ENCODE measurements at regions not wholly inside any gene's neighbourhood (a gene's known extent, or its start where the extent isn't known, plus 50 kb on each side); places are given as distances from the start of the nearest gene placed in this dataset.

DNA sequence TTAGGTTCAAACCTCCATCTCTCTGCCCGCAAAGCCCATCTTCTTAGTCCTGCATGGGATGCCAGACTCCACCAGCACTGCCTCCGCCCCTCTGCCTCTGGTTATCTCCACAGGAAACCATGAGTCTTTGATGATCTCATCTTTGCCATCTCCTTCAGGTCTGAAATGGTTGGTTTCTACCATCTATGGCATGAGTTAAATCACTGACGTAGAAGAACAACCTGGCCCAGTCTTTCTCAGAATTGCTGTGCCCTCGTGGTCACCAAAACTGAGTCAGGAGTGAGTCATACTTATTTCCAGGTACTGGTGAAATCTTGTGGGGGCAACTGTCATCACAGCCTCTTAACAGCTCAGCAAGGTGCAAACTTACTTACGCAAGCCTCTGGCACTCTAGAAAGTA lies 468.7 kb upstream of the C16orf82 start:
- H3K4me3 Mint-ChIP-seq, result peak overlapping the region; percentile 7 to 80 (median 54)
- no peaks in the 10 kb centered on the region for H3K27me3 ChIP-seq (ENCODE audit: control insufficient read depth, insufficient read depth, low read length)
- H3K27ac ChIP-seq (ENCODE audit: insufficient read depth, low read length, poor library complexity, severe bottlenecking), result peak overlapping the region; percentile 75
- H3K9me3 ChIP-seq (ENCODE audit: control insufficient read depth in 2 of 2, low read length in 2 of 2), result no peaks in the 10 kb centered on the region
- peak; percentile 62 to 97 (median 76) for DNase-seq
- peaks cover 30% of the 10 kb centered on the region for H3K4me1 ChIP-seq (ENCODE audit: control insufficient read depth, insufficient read depth, low read length, poor library complexity, severe bottlenecking)
- H3K4me3 ChIP-seq (ENCODE audit: low read depth, low read length), result peak overlapping the region; percentile 38
- H3K36me3 Mint-ChIP-seq, result no peaks in the 10 kb centered on the region
- no peaks in the 10 kb centered on the region for H3K9me3 Mint-ChIP-seq
- peak; percentile 82 to 83 for ATAC-seq (ENCODE audit: low read depth in 2 of 2)
- H3K36me3 ChIP-seq (ENCODE audit: control insufficient read depth, insufficient read depth, low read length), result no peaks in the 10 kb centered on the region
- H3K27ac Mint-ChIP-seq, result peak overlapping the region; percentile 57 to 89 (median 87)
- no peaks in the 10 kb centered on the region for H3K27me3 Mint-ChIP-seq
- peaks cover 16 to 62% (median 20%) of the 10 kb centered on the region in 4 donors for H3K4me1 Mint-ChIP-seq

DNA sequence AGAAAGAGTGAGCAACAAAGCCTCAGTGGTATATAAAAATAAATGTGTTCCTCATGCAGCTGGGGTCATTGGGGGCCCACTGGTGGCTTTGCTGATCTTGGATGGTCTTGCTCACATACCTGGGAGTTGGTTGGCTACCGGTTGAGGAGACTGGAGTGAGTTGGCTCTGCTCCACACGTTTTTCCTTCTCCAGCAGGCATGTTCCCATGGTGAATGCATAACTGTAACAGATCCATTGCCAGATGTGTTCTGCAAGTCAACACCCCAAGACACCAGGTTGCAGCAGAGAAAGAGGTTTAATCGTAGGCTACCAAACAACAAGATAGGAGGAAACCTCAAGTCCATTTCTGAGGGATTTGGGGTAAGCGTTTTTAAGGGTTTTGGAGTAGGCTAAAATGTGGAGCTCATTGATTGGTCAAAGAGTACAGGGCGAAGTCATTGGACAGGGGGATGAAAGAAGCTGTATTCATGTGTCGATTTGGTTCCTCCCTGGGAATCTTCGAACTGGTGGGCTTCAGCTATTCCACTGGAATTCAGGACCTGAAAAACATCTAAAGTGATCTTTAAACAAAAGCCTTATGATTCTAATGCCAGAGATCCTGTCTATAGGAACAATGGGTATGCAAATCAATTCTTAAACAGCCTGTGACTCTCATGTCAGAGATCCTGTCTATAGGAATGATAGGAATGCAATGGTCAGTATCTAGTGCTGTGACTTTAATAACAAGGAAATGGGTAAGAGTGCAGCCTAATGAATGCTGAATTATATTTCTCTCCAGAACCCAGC lies 467.5 kb upstream of the C16orf82 start:
- ATAC-seq (ENCODE audit: low read depth in 2 of 2) (no peak), DNase-seq (no peak)
- no peaks in the 10 kb centered on the region for H3K9me3 ChIP-seq (ENCODE audit: control insufficient read depth in 2 of 2, low read length in 2 of 2)
- Mint-ChIP-seq H3K36me3 (no peaks in the 10 kb centered on the region), H3K27ac (peak overlapping the region; percentile 45 to 89 (median 87)), H3K27me3 (no peaks in the 10 kb centered on the region), H3K4me1 (peaks cover 16 to 57% (median 20%) of the 10 kb centered on the region in 4 donors), H3K4me3 (peak overlapping the region in 2 of 4 donors; percentile 25 to 27), H3K9me3 (no peaks in the 10 kb centered on the region)
- no peaks in the 10 kb centered on the region for H3K27me3 ChIP-seq (ENCODE audit: control insufficient read depth, insufficient read depth, low read length)
- H3K4me1 ChIP-seq (ENCODE audit: control insufficient read depth, insufficient read depth, low read length, poor library complexity, severe bottlenecking), result peaks cover 30% of the 10 kb centered on the region
- H3K36me3 ChIP-seq (ENCODE audit: control insufficient read depth, insufficient read depth, low read length), result no peaks in the 10 kb centered on the region
- H3K27ac ChIP-seq (ENCODE audit: insufficient read depth, low read length, poor library complexity, severe bottlenecking), result peak overlapping the region; percentile 75
- H3K4me3 ChIP-seq (ENCODE audit: low read depth, low read length), result peak overlapping the region; percentile 38

DNA sequence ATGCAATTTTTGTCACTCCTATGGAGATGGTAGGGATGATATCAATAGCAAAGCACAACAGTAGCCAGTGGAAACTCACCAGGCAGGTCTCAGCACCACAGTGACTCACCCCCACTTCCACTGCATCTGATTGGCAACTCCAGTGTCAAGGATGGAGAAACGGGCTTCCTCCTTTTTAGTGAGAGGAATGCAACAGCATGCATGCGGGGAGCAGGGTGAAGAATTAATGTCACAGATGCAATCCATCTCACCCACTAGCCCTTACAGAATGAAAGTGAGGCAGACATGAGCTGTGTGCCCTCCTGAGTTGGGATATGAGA lies 467.0 kb upstream of the C16orf82 start:
- Mint-ChIP-seq H3K4me1 (peaks cover 19 to 53% (median 21%) of the 10 kb centered on the region in 4 donors), H3K9me3 (no peaks in the 10 kb centered on the region), H3K4me3 (peak overlapping the region in 3 of 4 donors; percentile 15 to 27 (median 25)), H3K36me3 (no peaks in the 10 kb centered on the region), H3K27ac (peak overlapping the region; percentile 87 to 89 (median 87)), H3K27me3 (no peaks in the 10 kb centered on the region)
- DNase-seq (no peak), ATAC-seq (ENCODE audit: low read depth in 2 of 2) (no peak)
- H3K4me3 ChIP-seq (ENCODE audit: low read depth, low read length), result no peak overlapping the region
- no peak overlapping the region for H3K27ac ChIP-seq (ENCODE audit: insufficient read depth, low read length, poor library complexity, severe bottlenecking)
- H3K27me3 ChIP-seq (ENCODE audit: control insufficient read depth, insufficient read depth, low read length), result no peaks in the 10 kb centered on the region
- peaks cover 30% of the 10 kb centered on the region for H3K4me1 ChIP-seq (ENCODE audit: control insufficient read depth, insufficient read depth, low read length, poor library complexity, severe bottlenecking)
- no peaks in the 10 kb centered on the region for H3K9me3 ChIP-seq (ENCODE audit: control insufficient read depth in 2 of 2, low read length in 2 of 2)
- H3K36me3 ChIP-seq (ENCODE audit: control insufficient read depth, insufficient read depth, low read length), result no peaks in the 10 kb centered on the region

DNA sequence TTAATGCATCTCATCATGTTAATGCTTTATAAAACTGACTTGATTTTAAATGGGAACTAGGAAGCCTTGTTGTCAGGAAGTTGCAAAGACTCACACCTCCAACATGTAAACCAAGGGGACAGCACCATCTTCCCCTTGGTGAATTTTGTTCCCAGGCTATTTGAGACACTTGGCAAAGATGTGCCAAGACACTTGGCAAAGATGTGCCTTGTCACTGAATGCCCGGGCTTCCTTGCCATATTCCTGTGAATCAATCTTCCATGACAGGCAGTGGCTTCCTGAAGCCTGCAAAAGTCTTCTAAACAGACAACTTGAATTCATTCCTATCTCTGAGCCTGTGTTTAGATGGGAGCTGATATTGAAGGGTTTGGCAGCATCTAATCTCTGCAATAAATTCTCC lies 465.4 kb upstream of the C16orf82 start:
- Mint-ChIP-seq H3K4me1 (peaks cover 22 to 49% (median 25%) of the 10 kb centered on the region in 4 donors), H3K27ac (no peak overlapping the region), H3K27me3 (no peaks in the 10 kb centered on the region), H3K9me3 (no peaks in the 10 kb centered on the region), H3K4me3 (peak overlapping the region in 1 of 4 donors; percentile 45), H3K36me3 (no peaks in the 10 kb centered on the region)
- H3K9me3 ChIP-seq (ENCODE audit: control insufficient read depth in 2 of 2, low read length in 2 of 2), result no peaks in the 10 kb centered on the region
- no peaks in the 10 kb centered on the region for H3K36me3 ChIP-seq (ENCODE audit: control insufficient read depth, insufficient read depth, low read length)
- no peak overlapping the region for H3K27ac ChIP-seq (ENCODE audit: insufficient read depth, low read length, poor library complexity, severe bottlenecking)
- DNase-seq, result peak in 1 of 3 donors; percentile 15
- H3K4me3 ChIP-seq (ENCODE audit: low read depth, low read length), result no peak overlapping the region
- no peak for ATAC-seq (ENCODE audit: low read depth in 2 of 2)
- no peaks in the 10 kb centered on the region for H3K27me3 ChIP-seq (ENCODE audit: control insufficient read depth, insufficient read depth, low read length)
- peaks cover 30% of the 10 kb centered on the region for H3K4me1 ChIP-seq (ENCODE audit: control insufficient read depth, insufficient read depth, low read length, poor library complexity, severe bottlenecking)

DNA sequence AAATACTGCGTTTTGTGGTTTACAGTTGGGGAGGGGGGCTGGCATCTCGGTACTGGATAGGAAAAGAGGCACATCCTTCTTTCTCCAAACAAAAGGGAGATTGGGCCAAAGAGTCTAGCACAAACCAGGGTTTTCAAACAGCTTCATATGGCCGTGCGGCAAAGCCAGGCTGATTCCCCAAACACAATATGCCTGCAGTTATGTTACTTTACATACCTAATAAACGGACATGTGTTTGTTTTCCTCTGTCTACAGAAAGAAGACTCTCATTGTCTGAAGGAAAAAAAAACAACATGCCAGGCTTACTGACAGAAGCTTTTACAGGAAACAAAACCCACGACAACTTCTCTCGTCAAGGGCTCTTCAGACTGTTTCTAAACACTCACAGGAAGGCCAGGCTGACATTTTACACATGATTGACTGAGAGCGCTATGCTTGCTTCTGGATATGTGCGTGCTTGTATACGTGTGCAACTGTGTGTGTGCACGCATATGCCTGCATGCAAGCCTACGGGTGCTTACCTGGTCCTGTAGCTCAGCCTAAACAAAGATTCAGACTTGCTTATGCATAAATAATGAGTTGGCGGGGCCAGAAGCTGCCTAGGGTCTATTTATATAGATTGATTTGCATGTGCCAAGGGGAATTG lies 461.0 kb upstream of the C16orf82 start:
- ATAC-seq (ENCODE audit: low read depth in 2 of 2) (peak in 1 of 2 donors; percentile 18), DNase-seq (peak in 1 of 3 donors; percentile 58)
- Mint-ChIP-seq H3K27me3 (peaks cover 4% of the 10 kb centered on the region), H3K9me3 (no peaks in the 10 kb centered on the region), H3K27ac (no peak overlapping the region), H3K36me3 (no peaks in the 10 kb centered on the region), H3K4me3 (no peak overlapping the region), H3K4me1 (peaks cover 10 to 17% (median 11%) of the 10 kb centered on the region in 4 donors)
- Histone ChIP-seq H3K4me3 (ENCODE audit: low read depth, low read length) (no peak overlapping the region), H3K27me3 (ENCODE audit: control insufficient read depth, insufficient read depth, low read length) (no peaks in the 10 kb centered on the region), H3K9me3 (ENCODE audit: control insufficient read depth in 2 of 2, low read length in 2 of 2) (no peaks in the 10 kb centered on the region), H3K27ac (ENCODE audit: insufficient read depth, low read length, poor library complexity, severe bottlenecking) (no peak overlapping the region), H3K36me3 (ENCODE audit: control insufficient read depth, insufficient read depth, low read length) (no peaks in the 10 kb centered on the region), H3K4me1 (ENCODE audit: control insufficient read depth, insufficient read depth, low read length, poor library complexity, severe bottlenecking) (peaks cover 7% of the 10 kb centered on the region)

DNA sequence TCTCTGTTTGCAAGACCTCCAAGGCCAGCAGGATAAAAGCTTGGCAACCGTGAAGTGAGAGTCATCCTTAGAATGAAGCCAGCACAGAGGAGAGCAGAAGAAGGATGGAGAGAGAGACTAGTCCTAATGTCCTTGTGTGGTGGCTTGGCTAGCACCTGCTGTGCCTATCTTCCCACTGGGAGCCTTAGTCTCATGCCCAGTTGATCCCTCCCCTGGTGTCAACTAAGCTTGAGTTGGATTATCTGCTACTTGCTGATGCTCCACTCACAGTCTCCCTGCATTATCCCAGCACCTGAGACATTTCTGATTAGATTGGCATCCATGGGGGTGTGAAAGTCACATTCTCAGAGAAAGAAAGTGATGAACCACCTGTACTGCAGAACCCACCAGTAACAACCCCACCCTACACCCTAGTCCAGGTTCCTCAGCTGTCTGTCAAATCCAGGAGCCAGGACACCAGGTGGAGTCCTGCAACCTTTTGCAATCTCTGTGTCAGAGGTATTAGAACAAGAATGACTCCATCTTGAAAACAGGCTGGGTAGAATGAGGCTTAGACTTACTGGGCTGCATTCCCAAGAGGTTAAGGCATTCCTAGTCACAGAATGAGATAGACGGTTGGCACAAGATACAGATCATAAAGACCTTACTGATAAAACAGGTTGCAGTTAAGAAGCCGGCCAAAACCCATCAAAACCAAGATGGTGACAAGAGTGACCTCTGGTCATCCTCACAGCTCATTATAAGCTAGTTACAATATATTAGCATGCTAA lies 460.2 kb upstream of the C16orf82 start:
- H3K27ac Mint-ChIP-seq, result no peak overlapping the region
- H3K9me3 Mint-ChIP-seq, result peaks cover 0 to 2% (median 0%) of the 10 kb centered on the region in 7 donors
- DNase-seq, result no peak
- H3K4me1 ChIP-seq (ENCODE audit: control insufficient read depth, insufficient read depth, low read length, poor library complexity, severe bottlenecking), result no peaks in the 10 kb centered on the region
- H3K36me3 ChIP-seq (ENCODE audit: control insufficient read depth, insufficient read depth, low read length), result no peaks in the 10 kb centered on the region
- H3K27me3 Mint-ChIP-seq, result peaks cover 4% of the 10 kb centered on the region
- peaks cover 5 to 11% (median 9%) of the 10 kb centered on the region in 4 donors for H3K4me1 Mint-ChIP-seq
- H3K27ac ChIP-seq (ENCODE audit: insufficient read depth, low read length, poor library complexity, severe bottlenecking), result no peak overlapping the region
- no peak for ATAC-seq (ENCODE audit: low read depth in 2 of 2)
- no peaks in the 10 kb centered on the region for H3K36me3 Mint-ChIP-seq
- H3K27me3 ChIP-seq (ENCODE audit: control insufficient read depth, insufficient read depth, low read length), result no peaks in the 10 kb centered on the region
- no peaks in the 10 kb centered on the region for H3K9me3 ChIP-seq (ENCODE audit: control insufficient read depth in 2 of 2, low read length in 2 of 2)
- no peak overlapping the region for H3K4me3 ChIP-seq (ENCODE audit: low read depth, low read length)
- no peak overlapping the region for H3K4me3 Mint-ChIP-seq

DNA sequence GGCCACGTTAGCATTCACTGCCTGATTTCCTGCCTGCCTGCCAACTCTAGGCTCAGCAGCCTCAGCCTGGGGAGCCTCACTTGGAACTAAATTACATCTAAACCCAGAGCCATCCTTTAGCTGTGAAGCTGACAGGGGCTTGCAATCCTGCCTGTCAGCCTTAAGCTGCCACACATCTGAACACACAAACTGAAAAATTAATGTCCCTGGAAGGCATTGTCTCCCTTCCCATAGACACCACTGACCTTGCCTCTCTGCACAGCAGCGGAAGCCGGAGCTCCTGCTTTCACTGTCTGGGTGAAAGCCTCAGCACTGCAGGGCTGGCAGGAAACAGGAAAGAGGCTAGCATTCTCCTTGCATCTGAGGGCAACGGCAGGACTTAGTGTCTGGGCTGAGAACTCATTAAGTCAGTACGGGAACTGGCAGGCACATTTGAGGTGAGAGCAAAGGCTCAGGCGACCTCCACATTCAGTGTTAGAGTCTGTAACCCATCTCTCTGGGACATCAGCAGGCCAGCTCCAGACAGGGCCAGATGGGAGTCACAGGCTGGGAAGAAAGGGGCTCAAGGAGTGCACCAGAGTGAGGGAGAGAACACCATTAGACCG lies 452.4 kb upstream of the C16orf82 start:
- H3K4me1 Mint-ChIP-seq, result peaks cover 0 to 18% (median 4%) of the 10 kb centered on the region in 4 donors
- peak overlapping the region; percentile 11 to 64 (median 38) for H3K27ac Mint-ChIP-seq
- H3K9me3 Mint-ChIP-seq, result peaks cover 0 to 4% (median 0%) of the 10 kb centered on the region in 7 donors

More for the DNA sequence above, 452.4 kb upstream of the C16orf82 start:
- Mint-ChIP-seq H3K27me3 (peaks cover 4% of the 10 kb centered on the region), H3K4me3 (peak overlapping the region in 2 of 4 donors; percentile 19 to 25), H3K36me3 (no peaks in the 10 kb centered on the region)
- H3K27ac ChIP-seq (ENCODE audit: insufficient read depth, low read length, poor library complexity, severe bottlenecking), result no peak overlapping the region
- peak overlapping the region; percentile 22 for H3K4me3 ChIP-seq (ENCODE audit: low read depth, low read length)
- H3K4me1 ChIP-seq (ENCODE audit: control insufficient read depth, insufficient read depth, low read length, poor library complexity, severe bottlenecking), result peaks cover 6% of the 10 kb centered on the region
- H3K9me3 ChIP-seq (ENCODE audit: control insufficient read depth in 2 of 2, low read length in 2 of 2), result no peaks in the 10 kb centered on the region
- peak in 1 of 3 donors; percentile 39 for DNase-seq
- ATAC-seq (ENCODE audit: low read depth in 2 of 2), result peak in 1 of 2 donors; percentile 24
- no peaks in the 10 kb centered on the region for H3K27me3 ChIP-seq (ENCODE audit: control insufficient read depth, insufficient read depth, low read length)
- no peaks in the 10 kb centered on the region for H3K36me3 ChIP-seq (ENCODE audit: control insufficient read depth, insufficient read depth, low read length)
